Neural progenitor cell (in vitro differentiated cells): ENCODE measurements at regions not wholly inside any gene's neighbourhood (a gene's known extent, or its start where the extent isn't known, plus 50 kb on each side); places are given as distances from the start of the nearest gene placed in this dataset.

Source experiments
- DNase-seq: peaks from one replicate; pipeline ENCODE4 v3.0.0-alpha.2; 2016; ENCODE audit warnings: low spot score
- H2AFZ ChIP-seq: fragments of 200-600 bp; sonication (generic); replicated peaks from 2 replicates; pipeline ENCODE4 v1.6.1; 2016; ENCODE audit warnings: antibody characterized with exemption
- H3F3A ChIP-seq: fragments of 200-600 bp; sonication (generic); 2 replicates; pipeline ENCODE4 v1.6.1; 2016; ENCODE audit warnings: antibody characterized with exemption, low read depth
- H3K27ac ChIP-seq: fragments of 200-600 bp; sonication (generic); 2 replicates; pipeline ENCODE4 v1.5.1; 2016; ENCODE audit warnings: mild to moderate bottlenecking
- H3K27me3 ChIP-seq: fragments of 200-600 bp; sonication (generic); 2 replicates; pipeline ENCODE4 v1.6.1; 2016; ENCODE audit warnings: mild to moderate bottlenecking, moderate library complexity
- H3K36me3 ChIP-seq: fragments of 200-600 bp; sonication (generic); 2 replicates; pipeline ENCODE4 v1.5.1; 2016
- H3K4me1 ChIP-seq: fragments of 200-600 bp; sonication (generic); 2 replicates; pipeline ENCODE4 v1.6.1; 2016; ENCODE audit warnings: mixed run types
- H3K4me2 ChIP-seq: fragments of 200-600 bp; sonication (generic); 2 replicates; pipeline ENCODE4 v1.6.1; 2016
- H3K4me3 ChIP-seq: fragments of 200-600 bp; sonication (generic); 2 replicates; pipeline ENCODE4 v1.5.1; 2016
- H3K79me2 ChIP-seq: fragments of 200-600 bp; sonication (generic); 2 replicates; pipeline ENCODE4 v1.6.1; 2016; ENCODE audit warnings: low read depth
- H3K9ac ChIP-seq: fragments of 200-600 bp; sonication (generic); 2 replicates; pipeline ENCODE4 v1.6.1; 2016
- H3K9me3 ChIP-seq: fragments of 200-600 bp; sonication (generic); 2 replicates; pipeline ENCODE4 v1.5.1; 2016; ENCODE audit warnings: low read depth
- H4K20me1 ChIP-seq: fragments of 200-600 bp; sonication (generic); 2 replicates; pipeline ENCODE4 v1.6.1; 2016; ENCODE audit warnings: low read depth
- H3K27ac Mint-ChIP-seq: 3 replicates; pipeline ENCODE4 v1.8.0; 2021; ENCODE audit warnings: mixed read lengths
- H3K27me3 Mint-ChIP-seq: 2 replicates; pipeline ENCODE4 v1.8.0; 2022; ENCODE audit warnings: low read depth, mild to moderate bottlenecking, inconsistent platforms, moderate library complexity, mixed read lengths; ENCODE audit not compliant: insufficient read depth
- H3K36me3 Mint-ChIP-seq: 3 replicates; pipeline ENCODE4 v1.8.0; 2021; ENCODE audit warnings: mixed read lengths
- H3K4me1 Mint-ChIP-seq: 3 replicates; pipeline ENCODE4 v1.8.0; 2021; ENCODE audit warnings: mixed read lengths
- H3K4me3 Mint-ChIP-seq: 3 replicates; pipeline ENCODE4 v1.8.0; 2021; ENCODE audit warnings: mild to moderate bottlenecking, moderate library complexity, mixed read lengths
- H3K9me3 Mint-ChIP-seq: 3 replicates; pipeline ENCODE4 v1.8.0; 2020; ENCODE audit warnings: mixed read lengths
- EZH2 ChIP-seq: fragments of 200-600 bp; sonication (generic); IDR thresholded peaks from 2 replicates; pipeline ENCODE4 v1.6.1; 2017; ENCODE audit warnings: antibody characterized with exemption, mild to moderate bottlenecking, moderate library complexity
- EZH2phosphoT487 ChIP-seq: fragments of 200-600 bp; sonication (generic); IDR thresholded peaks from 2 replicates; pipeline ENCODE4 v1.6.1; 2017; ENCODE audit warnings: antibody characterized with exemption
- TF ChIP-seq, protein P1 (sequence below): fragments of 200-600 bp; sonication (generic); IDR thresholded peaks from 2 replicates; pipeline ENCODE4 v1.5.1; 2017; ENCODE audit warnings: antibody characterized with exemption, mild to moderate bottlenecking

DNA sequence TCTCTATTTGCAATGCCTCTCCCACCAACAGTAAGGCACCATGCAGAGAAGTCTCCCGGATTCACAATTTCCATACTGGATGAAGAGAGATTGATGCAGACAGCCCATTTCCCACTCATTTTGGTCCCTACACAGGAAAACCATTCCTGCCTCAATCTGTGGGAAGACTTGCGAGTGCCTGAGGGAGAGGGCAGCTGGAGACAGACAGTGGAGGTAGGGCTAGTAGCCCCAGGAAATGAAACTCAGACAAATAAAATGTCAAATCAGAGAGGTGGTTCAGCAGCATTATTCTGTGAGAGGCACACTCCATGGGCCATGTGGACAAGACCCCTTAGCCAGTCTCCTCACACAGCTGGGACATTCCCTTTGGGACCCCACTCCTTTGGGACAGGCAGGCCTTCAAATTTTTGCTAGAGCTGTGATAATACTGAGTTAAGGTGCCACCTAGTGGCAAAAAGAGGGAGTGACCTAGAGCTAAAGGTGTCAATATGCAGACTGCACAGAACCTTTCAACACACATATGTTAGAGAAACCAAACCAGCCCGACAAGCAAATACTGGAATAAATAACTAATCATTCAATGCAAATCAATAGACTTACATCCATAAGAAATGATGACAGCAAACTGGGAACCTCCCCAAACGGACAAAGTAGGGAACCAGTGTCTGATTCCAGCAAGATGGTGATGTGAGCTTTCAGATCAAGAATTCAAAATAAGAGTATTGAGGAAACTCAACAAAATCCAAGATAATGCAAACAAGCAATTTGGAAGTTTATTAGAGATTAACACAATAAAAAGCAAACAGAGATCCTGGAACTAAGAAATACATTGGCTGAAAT lies 1865.3 kb upstream of the AGA start:
- DNase-seq: peak; percentile 71
- H3K36me3 Mint-ChIP-seq: no peaks in the 10 kb centered on the region
- no peak overlapping the region for H3K4me3 Mint-ChIP-seq
- no peaks in the 10 kb centered on the region for H3K4me1 ChIP-seq
- no peaks in the 10 kb centered on the region for H3K36me3 ChIP-seq
- peaks cover 3% of the 10 kb centered on the region for H3K27me3 Mint-ChIP-seq
- H3K4me2 ChIP-seq: no peak overlapping the region
- peaks cover 17% of the 10 kb centered on the region for H3K9me3 Mint-ChIP-seq
- H3K4me3 ChIP-seq: no peak overlapping the region
- H3K27me3 ChIP-seq: no peaks in the 10 kb centered on the region
- H3K9me3 ChIP-seq: no peaks in the 10 kb centered on the region
- TF ChIP-seq, protein P1, sequence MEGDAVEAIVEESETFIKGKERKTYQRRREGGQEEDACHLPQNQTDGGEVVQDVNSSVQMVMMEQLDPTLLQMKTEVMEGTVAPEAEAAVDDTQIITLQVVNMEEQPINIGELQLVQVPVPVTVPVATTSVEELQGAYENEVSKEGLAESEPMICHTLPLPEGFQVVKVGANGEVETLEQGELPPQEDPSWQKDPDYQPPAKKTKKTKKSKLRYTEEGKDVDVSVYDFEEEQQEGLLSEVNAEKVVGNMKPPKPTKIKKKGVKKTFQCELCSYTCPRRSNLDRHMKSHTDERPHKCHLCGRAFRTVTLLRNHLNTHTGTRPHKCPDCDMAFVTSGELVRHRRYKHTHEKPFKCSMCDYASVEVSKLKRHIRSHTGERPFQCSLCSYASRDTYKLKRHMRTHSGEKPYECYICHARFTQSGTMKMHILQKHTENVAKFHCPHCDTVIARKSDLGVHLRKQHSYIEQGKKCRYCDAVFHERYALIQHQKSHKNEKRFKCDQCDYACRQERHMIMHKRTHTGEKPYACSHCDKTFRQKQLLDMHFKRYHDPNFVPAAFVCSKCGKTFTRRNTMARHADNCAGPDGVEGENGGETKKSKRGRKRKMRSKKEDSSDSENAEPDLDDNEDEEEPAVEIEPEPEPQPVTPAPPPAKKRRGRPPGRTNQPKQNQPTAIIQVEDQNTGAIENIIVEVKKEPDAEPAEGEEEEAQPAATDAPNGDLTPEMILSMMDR: peak; percentile 83
- TF ChIP-seq EZH2 (no peak), EZH2phosphoT487 (no peak)
- H3K4me1 Mint-ChIP-seq: no peaks in the 10 kb centered on the region
- no peaks in the 10 kb centered on the region for H4K20me1 ChIP-seq
- H3K27ac Mint-ChIP-seq: no peak overlapping the region
- H3F3A ChIP-seq: no peaks in the 10 kb centered on the region
- H2AFZ ChIP-seq: peak overlapping the region; percentile 61
- no peak overlapping the region for H3K27ac ChIP-seq
- no peak overlapping the region for H3K9ac ChIP-seq
- H3K79me2 ChIP-seq: no peaks in the 10 kb centered on the region

- H3K27me3 ChIP-seq: no peaks in the 10 kb centered on the region
- no peaks in the 10 kb centered on the region for H3K4me1 Mint-ChIP-seq
- peaks cover 3% of the 10 kb centered on the region for H3K27me3 Mint-ChIP-seq
- no peaks in the 10 kb centered on the region for H3K36me3 ChIP-seq
- H3K9ac ChIP-seq: no peak overlapping the region
- no peaks in the 10 kb centered on the region for H3K9me3 ChIP-seq
- H3K4me3 Mint-ChIP-seq: no peak overlapping the region
- H3F3A ChIP-seq: no peaks in the 10 kb centered on the region
- H2AFZ ChIP-seq: no peak overlapping the region
- H3K36me3 Mint-ChIP-seq: no peaks in the 10 kb centered on the region
- H3K27ac ChIP-seq: no peak overlapping the region
- no peaks in the 10 kb centered on the region for H3K79me2 ChIP-seq
- no peak overlapping the region for H3K4me2 ChIP-seq
- no peaks in the 10 kb centered on the region for H3K4me1 ChIP-seq
- H3K9me3 Mint-ChIP-seq: peaks cover 6% of the 10 kb centered on the region
- no peaks in the 10 kb centered on the region for H4K20me1 ChIP-seq
- H3K27ac Mint-ChIP-seq: no peak overlapping the region
- DNase-seq: no peak
- no peak overlapping the region for H3K4me3 ChIP-seq
- TF ChIP-seq EZH2phosphoT487: no peak
- TF ChIP-seq EZH2: no peak
- TF ChIP-seq, protein P1: no peak
Observed at GRCh38 chr4:179313823-179314222, 1871.6 kb upstream of the AGA start.

DNA sequence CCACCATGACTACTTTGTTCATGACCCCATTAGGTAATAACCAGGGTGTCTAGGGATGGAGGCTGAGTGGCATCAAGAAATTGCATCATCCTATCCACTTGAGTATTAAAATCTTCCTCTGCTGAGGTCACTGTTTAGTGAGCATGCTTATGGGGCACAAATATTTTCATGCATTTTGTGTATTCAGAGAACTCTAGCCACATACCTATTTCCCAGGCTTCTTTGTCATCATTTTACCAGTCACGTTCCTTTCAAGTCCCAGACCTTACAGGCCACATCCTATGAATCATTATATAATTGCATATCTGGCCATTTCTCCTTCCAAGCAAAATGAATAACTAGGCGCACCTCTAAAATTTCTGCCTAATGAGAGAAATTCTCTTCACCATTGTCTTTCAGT lies 1882.9 kb upstream of the AGA start:
- no peaks in the 10 kb centered on the region for H3F3A ChIP-seq
- H3K27me3 Mint-ChIP-seq: no peaks in the 10 kb centered on the region
- H3K4me2 ChIP-seq: no peak overlapping the region
- no peak overlapping the region for H3K27ac ChIP-seq
- no peak for DNase-seq
- H3K36me3 ChIP-seq: no peaks in the 10 kb centered on the region
- no peaks in the 10 kb centered on the region for H3K27me3 ChIP-seq
- H3K9ac ChIP-seq: no peak overlapping the region
- H3K9me3 Mint-ChIP-seq: no peaks in the 10 kb centered on the region
- H3K79me2 ChIP-seq: no peaks in the 10 kb centered on the region
- H3K9me3 ChIP-seq: no peaks in the 10 kb centered on the region
- H3K36me3 Mint-ChIP-seq: no peaks in the 10 kb centered on the region
- no peak overlapping the region for H3K4me3 ChIP-seq
- no peak overlapping the region for H3K27ac Mint-ChIP-seq
- H3K4me1 Mint-ChIP-seq: no peaks in the 10 kb centered on the region
- TF ChIP-seq, protein P1: no peak
- TF ChIP-seq EZH2: no peak
- TF ChIP-seq EZH2phosphoT487: no peak
- H2AFZ ChIP-seq: no peak overlapping the region
- H3K4me1 ChIP-seq: no peaks in the 10 kb centered on the region
- no peaks in the 10 kb centered on the region for H4K20me1 ChIP-seq
- H3K4me3 Mint-ChIP-seq: no peak overlapping the region
